GM18870 (cell line): ENCODE measurements at regions not wholly inside any gene's neighbourhood (a gene's known extent, or its start where the extent isn't known, plus 50 kb on each side); places are given as distances from the start of the nearest gene placed in this dataset.

ENCODE experiments used
- ATAC-seq: cut with Tn5 transposase; IDR thresholded peaks from one replicate; pipeline ENCODE4 v1.9.1; 2021; ENCODE audit warnings: moderate library complexity; ENCODE audit not compliant: unreplicated experiment

GRCh38 chr11:39145346-39145745 is 2314.1 kb downstream of the LRRC4C start:
- ATAC-seq, result no peak

GRCh38 chr11:39144351-39145130 is 2314.9 kb downstream of the LRRC4C start:
- ATAC-seq, result no peak

GRCh38 chr11:39139581-39139980 is 2319.9 kb downstream of the LRRC4C start:
- no peak for ATAC-seq

DNA sequence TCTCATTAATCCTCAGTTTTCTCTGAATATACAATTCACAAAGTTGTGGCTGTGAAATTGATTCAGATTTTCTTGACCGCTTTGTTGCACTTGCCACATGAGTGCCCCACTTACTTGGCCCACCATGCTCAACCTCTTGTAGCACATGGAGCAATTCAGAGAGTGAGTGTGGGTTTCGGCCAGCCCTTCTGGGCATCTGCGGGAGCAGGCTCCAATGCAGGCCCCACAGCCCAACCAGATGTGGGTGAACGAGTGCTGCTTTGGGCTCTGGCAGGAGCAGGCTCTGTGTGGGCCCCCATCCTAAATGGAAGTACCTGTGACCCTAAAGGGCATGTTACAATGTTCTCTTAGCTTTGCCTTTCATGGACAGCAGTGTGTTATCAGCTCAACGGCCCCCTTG is 2338.6 kb downstream of the LRRC4C start:
- no peak for ATAC-seq

- no peak for ATAC-seq
Measured at GRCh38 chr11:39113606-39114005, 2345.8 kb downstream of the LRRC4C start.

DNA sequence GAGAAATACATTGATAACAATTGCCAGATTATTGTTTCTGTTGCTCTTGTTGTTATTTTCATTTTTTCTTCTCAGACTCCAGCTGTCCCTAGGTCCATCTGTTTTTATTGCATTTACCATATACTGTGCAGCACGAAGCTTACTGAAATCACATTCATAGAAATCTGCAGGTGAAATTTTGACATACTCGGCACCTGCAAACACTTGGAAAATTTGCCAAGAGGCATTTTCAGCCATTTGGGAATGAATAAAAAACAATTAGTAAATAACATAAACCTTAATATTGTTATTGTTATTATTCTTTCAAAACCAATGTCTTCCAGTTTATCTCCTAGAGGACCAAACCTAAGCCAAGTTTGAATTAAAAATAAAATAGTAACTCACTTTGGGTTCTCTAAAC is 2357.2 kb downstream of the LRRC4C start:
- no peak for ATAC-seq

DNA sequence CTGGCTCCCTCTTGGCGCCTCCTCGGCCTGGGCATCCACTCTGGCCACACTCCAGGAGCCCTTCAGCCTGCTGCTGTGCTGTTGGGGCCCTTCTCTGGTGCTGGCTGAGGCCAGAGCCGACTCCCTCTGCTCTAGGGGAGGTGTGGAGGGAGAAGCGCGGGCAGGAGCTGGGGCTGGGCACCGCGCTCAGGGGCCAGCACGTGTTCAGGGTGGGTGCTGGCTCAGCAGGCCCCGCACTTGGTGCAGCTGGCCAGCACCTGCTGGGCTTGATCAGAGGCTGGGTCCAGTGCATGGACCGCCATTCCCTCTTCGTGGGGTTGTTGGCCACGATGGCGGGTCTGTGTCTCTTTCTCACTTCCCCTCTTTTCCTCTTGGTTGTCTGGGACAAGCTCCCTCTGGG is 2381.0 kb downstream of the LRRC4C start:
- no peak for ATAC-seq

DNA sequence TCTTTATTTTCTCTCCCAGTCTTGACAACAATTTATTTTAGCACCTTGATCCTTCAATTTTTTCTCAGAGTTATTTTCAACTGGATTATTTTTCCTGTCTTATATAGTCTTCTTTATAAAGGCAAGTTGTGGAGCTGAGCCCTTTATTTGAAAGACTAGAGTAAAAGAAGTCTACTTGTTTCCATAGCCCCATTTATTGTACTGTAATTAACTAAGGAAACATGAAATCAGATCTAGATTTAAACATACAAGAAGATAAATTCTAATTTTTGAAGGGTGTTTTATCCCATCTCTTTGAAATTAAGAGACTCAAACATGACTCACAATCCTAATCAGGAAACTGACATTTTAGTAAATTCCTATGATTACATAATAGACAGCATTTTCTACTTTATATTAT is 2421.8 kb downstream of the LRRC4C start:
- ATAC-seq, result no peak

- ATAC-seq, result no peak
Measured at GRCh38 chr11:39036021-39036420, 2423.4 kb downstream of the LRRC4C start.

GRCh38 chr11:39021539-39021938 is 2423.5 kb upstream of the RAG2 start:
- ATAC-seq, result no peak

DNA sequence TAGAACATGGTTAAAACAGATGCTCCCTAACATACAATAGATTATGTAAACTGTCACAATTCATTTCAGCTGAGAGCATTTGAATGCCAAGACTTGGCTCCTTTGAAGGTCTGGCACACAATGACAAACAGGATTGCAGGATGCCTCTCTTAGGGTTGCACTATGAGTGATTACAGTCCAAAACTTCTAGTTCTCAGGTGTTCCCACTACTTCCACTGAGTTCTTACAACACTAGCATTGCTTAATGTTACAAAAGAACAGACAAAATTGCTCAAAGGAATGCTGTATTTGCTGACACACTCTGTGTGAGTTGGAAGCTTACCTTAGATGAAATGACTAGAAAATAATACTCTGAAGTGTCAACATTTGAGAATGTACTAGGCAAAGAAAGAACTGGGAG is 2413.8 kb upstream of the RAG2 start:
- ATAC-seq, result no peak

DNA sequence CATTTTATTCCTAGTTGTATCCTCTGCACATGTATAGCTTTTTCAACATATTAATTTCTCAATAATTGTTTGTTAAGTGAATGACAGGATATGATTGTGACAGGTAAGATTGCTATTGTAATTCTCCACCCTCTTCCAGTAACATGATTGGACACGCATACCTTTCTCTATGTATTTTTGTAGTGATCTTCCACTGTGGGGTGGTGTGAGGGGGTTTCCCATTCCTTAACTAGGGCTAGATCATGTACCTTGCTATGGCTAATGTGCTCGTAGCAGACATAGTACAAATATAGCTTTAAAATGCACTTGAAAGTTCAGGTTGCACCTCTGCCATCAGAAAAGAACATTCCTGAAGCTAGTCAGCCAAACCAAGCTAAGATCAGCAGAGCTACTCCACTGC is 2392.8 kb upstream of the RAG2 start:
- no peak for ATAC-seq

- ATAC-seq, result no peak
Measured at GRCh38 chr11:38990139-38990538, 2392.1 kb upstream of the RAG2 start.

GRCh38 chr11:38988908-38989307 is 2390.9 kb upstream of the RAG2 start:
- ATAC-seq, result no peak

DNA sequence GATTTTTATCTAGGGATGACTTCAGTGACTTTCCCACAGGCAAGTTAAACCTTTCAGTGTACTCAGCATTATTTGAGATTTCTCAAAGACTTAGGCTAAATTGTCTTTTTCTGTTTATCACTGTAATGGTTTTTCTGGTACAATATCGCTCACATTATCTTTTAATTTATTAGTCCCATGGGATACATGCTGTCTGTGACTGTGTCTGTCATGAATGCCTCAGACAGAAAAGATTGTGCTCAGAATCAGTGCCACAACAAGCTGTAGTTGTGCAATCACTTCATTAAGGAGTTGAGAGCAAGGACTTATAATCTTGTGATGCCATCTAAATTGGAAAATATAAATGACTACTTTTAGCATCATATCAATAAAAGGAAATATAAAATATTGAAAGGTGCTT is 2374.2 kb upstream of the RAG2 start:
- no peak for ATAC-seq

DNA sequence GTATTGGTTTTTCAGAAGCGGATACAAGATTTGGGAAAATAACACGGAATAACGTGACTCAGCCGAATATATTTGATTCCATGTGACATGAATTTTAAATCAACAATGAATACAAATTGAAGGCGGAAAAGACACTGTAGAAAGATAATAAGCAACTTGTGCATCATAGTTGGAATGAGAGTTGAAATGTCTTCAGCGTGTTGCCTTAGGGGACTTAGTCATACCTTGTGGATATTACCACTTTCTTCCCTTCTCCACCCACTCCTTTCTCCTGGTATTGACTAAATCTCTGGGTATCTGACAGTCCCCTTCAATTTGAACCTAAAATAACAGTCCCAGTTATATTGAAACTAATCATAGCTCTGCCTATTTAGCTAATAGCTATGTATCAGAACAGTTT is 2373.1 kb upstream of the RAG2 start:
- ATAC-seq, result no peak

- no peak for ATAC-seq
Measured at GRCh38 chr11:38968951-38969350, 2370.9 kb upstream of the RAG2 start.

GRCh38 chr11:38952698-38953097 is 2354.7 kb upstream of the RAG2 start:
- no peak for ATAC-seq

DNA sequence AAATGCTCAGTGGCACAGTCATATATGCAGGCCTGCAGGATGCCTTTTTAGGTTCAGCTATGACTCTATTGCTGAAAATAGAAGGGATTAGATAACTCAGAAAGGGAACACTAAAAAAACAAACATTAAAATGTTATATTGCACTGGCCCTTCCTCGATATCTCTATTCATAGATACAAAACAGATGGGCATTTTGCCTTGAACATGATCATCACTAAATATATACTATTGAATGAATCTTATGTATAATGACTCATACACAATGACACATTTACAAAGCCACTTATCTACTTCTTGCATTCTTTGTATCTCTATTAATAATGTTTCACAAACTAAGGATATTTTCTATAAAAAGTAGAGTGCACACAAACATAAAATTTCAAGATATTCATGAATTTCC is 2352.8 kb upstream of the RAG2 start:
- ATAC-seq, result no peak

DNA sequence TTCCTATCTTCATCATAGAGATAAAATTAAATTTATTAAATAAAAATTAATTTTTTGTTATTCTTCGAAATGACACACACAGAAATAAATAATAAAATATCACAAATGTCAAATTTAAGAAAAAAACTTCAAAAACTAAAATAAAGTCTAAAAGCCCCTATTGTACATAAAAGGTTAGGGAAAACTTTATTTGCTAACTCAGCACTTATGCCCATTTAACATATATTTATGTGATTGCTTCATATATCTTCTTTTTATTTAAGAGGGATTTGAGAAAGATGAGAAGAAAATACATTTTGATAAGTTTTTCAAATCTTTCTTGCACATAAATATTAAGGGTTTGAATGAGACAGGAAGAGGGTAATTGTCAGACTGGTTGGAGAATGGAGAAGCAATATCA is 2350.4 kb upstream of the RAG2 start:
- no peak for ATAC-seq

GRCh38 chr11:38937709-38938108 is 2339.7 kb upstream of the RAG2 start:
- ATAC-seq, result no peak

- no peak for ATAC-seq
Measured at GRCh38 chr11:38935941-38936340, 2337.9 kb upstream of the RAG2 start.

- ATAC-seq, result no peak
Measured at GRCh38 chr11:38927993-38928392, 2330.0 kb upstream of the RAG2 start.
